IPS-18c (cell line): ENCODE measurements at regions not wholly inside any gene's neighbourhood (a gene's known extent, or its start where the extent isn't known, plus 50 kb on each side); places are given as distances from the start of the nearest gene placed in this dataset.

Source experiments
- H3K4me3 ChIP-seq: 2 replicates; pipeline ENCODE4 v1.7.0; 2013; ENCODE audit warnings: low read depth, mild to moderate bottlenecking, low read length, moderate library complexity; ENCODE audit not compliant: insufficient read depth
- H3K9me3 ChIP-seq: one replicate; pipeline ENCODE4 v1.6.1; 2013; ENCODE audit warnings: mild to moderate bottlenecking, low read length, moderate library complexity; ENCODE audit not compliant: control insufficient read depth, insufficient read depth

- H3K4me3 ChIP-seq, result no peak overlapping the region
- H3K9me3 ChIP-seq, result peaks cover 9% of the 10 kb centered on the region
These were observed 162.6 kb downstream of the TEX29 start for GRCh38 chr13:111482806-111483620.

GRCh38 chr13:111483621-111483987 is 163.2 kb downstream of the TEX29 start:
- Histone ChIP-seq H3K4me3 (no peak overlapping the region), H3K9me3 (peaks cover 9% of the 10 kb centered on the region)

- Histone ChIP-seq H3K9me3 (peaks cover 9% of the 10 kb centered on the region), H3K4me3 (no peak overlapping the region)
These were observed 163.9 kb downstream of the TEX29 start for GRCh38 chr13:111484141-111484925.

- Histone ChIP-seq H3K9me3 (peaks cover 9% of the 10 kb centered on the region), H3K4me3 (no peak overlapping the region)
These were observed 164.5 kb downstream of the TEX29 start for GRCh38 chr13:111484959-111485358.

- Histone ChIP-seq H3K4me3 (no peak overlapping the region), H3K9me3 (peaks cover 5% of the 10 kb centered on the region)
These were observed 165.2 kb downstream of the TEX29 start for GRCh38 chr13:111485491-111486250.

- Histone ChIP-seq H3K9me3 (peaks cover 3% of the 10 kb centered on the region), H3K4me3 (no peak overlapping the region)
These were observed 165.9 kb downstream of the TEX29 start for GRCh38 chr13:111486331-111486730.

- H3K4me3 ChIP-seq, result no peak overlapping the region
- H3K9me3 ChIP-seq, result peaks cover 3% of the 10 kb centered on the region
These were observed 166.4 kb downstream of the TEX29 start for GRCh38 chr13:111486801-111487200.

GRCh38 chr13:111488486-111489132 is 168.2 kb downstream of the TEX29 start:
- no peaks in the 10 kb centered on the region for H3K9me3 ChIP-seq
- H3K4me3 ChIP-seq, result no peak overlapping the region

- no peak overlapping the region for H3K4me3 ChIP-seq
- H3K9me3 ChIP-seq, result no peaks in the 10 kb centered on the region
These were observed 168.9 kb downstream of the TEX29 start for GRCh38 chr13:111489301-111489700.

GRCh38 chr13:111490611-111491010 is 170.2 kb downstream of the TEX29 start:
- Histone ChIP-seq H3K9me3 (no peaks in the 10 kb centered on the region), H3K4me3 (no peak overlapping the region)

GRCh38 chr13:111491021-111491420 is 170.6 kb downstream of the TEX29 start:
- no peak overlapping the region for H3K4me3 ChIP-seq

GRCh38 chr13:111491659-111492058 is 171.2 kb downstream of the TEX29 start:
- no peak overlapping the region for H3K4me3 ChIP-seq
- H3K9me3 ChIP-seq, result no peaks in the 10 kb centered on the region

More at GRCh38 chr13:111491021-111491420, 170.6 kb downstream of the TEX29 start:
- no peaks in the 10 kb centered on the region for H3K9me3 ChIP-seq

GRCh38 chr13:111492341-111492950 is 172.0 kb downstream of the TEX29 start:
- Histone ChIP-seq H3K9me3 (no peaks in the 10 kb centered on the region), H3K4me3 (no peak overlapping the region)

GRCh38 chr13:111492958-111493357 is 172.5 kb downstream of the TEX29 start:
- H3K9me3 ChIP-seq, result no peaks in the 10 kb centered on the region
- no peak overlapping the region for H3K4me3 ChIP-seq

GRCh38 chr13:111493468-111493867 is 173.0 kb downstream of the TEX29 start:
- Histone ChIP-seq H3K9me3 (no peaks in the 10 kb centered on the region), H3K4me3 (no peak overlapping the region)

GRCh38 chr13:111494641-111495040 is 174.2 kb downstream of the TEX29 start:
- no peak overlapping the region for H3K4me3 ChIP-seq
- no peaks in the 10 kb centered on the region for H3K9me3 ChIP-seq
